Coronary artery (tissue), 2 donors: ENCODE measurements at regions not wholly inside any gene's neighbourhood (a gene's known extent, or its start where the extent isn't known, plus 50 kb on each side); places are given as distances from the start of the nearest gene placed in this dataset.

Experiments used
- DNase-seq: peaks from one replicate; pipeline ENCODE4 v3.0.0-alpha.2; 2017; ENCODE audit warnings: low spot score
- H3K27ac ChIP-seq, 2 donors: fragments of 200-600 bp; sonication (generic); one replicate each; pipeline ENCODE4 v1.5.1; 2016 to 2019
- H3K4me3 ChIP-seq: fragments of 200-600 bp; sonication (generic); 2 replicates; pipeline ENCODE4 v1.5.1; 2016; ENCODE audit warnings: mild to moderate bottlenecking, moderate library complexity
- TF ChIP-seq, protein P1 (sequence below): fragments of 200-600 bp; sonication (generic); IDR thresholded peaks from one replicate; pipeline ENCODE4 v1.5.1; 2019; ENCODE audit warnings: antibody characterized with exemption

DNA sequence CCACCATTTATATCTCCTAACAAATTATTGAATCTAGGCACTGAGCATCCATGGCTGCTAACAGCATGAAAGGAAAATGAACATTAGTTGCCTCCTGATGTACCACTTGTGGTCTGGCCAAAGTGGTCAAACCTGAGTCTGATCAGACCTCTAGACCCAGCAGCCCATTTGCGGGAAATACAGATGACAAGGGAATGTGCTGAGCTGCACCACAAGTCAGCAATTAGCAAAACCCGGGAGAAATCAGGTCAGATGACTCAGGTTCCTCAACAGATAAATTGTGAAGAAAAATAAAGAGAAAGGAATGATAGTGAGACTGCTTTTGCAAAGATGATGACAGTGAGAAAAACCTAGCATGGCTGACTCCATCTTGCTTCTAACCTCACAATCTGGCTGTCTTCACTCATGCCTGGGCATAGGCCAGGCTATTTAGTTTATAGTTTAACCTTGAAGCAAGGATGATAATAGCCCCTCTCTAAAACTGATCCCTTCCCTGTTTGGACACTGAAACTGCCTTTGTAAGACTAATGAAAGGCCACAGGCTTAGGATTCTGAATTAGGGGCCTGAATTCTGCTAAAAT, 142.7 kb upstream of the ASIC2 start:
- Histone ChIP-seq H3K27ac (peak overlapping the region in 1 of 2 donors; percentile 9), H3K4me3 (no peak overlapping the region)
- TF ChIP-seq, protein P1, sequence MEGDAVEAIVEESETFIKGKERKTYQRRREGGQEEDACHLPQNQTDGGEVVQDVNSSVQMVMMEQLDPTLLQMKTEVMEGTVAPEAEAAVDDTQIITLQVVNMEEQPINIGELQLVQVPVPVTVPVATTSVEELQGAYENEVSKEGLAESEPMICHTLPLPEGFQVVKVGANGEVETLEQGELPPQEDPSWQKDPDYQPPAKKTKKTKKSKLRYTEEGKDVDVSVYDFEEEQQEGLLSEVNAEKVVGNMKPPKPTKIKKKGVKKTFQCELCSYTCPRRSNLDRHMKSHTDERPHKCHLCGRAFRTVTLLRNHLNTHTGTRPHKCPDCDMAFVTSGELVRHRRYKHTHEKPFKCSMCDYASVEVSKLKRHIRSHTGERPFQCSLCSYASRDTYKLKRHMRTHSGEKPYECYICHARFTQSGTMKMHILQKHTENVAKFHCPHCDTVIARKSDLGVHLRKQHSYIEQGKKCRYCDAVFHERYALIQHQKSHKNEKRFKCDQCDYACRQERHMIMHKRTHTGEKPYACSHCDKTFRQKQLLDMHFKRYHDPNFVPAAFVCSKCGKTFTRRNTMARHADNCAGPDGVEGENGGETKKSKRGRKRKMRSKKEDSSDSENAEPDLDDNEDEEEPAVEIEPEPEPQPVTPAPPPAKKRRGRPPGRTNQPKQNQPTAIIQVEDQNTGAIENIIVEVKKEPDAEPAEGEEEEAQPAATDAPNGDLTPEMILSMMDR = no peak
- DNase-seq = no peak

DNA sequence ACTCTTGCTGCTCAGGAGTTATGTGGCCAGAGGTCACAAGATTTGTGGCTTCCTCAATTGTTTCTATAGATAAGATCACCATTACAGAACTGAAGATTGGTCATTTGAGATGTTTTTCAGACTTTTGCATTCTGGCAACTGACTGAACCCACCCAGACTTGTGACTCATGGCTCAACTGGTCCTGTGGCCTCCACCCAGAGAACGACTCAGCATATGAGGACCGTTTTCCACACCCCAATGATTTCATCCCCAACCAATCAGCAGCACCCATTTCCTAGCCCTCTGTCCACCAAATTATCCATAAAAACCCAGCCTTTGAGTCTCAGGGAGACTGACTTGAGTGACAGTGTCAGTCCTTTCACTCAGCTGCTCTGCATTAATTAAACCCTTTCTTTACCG, 143.2 kb upstream of the ASIC2 start:
- no peak overlapping the region for H3K4me3 ChIP-seq

DNA sequence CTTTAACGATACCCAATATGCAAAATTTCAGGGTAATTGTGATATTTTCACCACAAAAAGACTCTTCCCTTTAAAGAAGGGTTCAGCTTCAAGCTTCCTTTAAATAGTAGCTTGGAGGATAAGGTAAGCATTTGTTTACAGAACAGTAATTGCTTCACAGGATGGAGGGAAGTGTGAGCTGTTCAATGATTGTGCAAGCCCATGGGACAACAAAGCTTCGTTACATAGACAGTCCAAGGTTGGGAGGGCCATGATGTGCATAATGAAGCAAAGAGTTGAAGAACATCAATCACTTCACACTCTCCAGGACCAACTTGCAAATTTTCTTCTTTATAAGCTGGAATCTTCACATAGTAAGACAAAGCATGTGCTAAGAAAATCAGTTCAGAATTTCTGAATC, 145.0 kb upstream of the ASIC2 start:
- TF ChIP-seq, protein P1 = no peak
- Histone ChIP-seq H3K27ac (no peak overlapping the region), H3K4me3 (no peak overlapping the region)
- no peak for DNase-seq

More for the DNA sequence above, 143.2 kb upstream of the ASIC2 start:
- TF ChIP-seq, protein P1 = no peak
- no peak for DNase-seq
- peak overlapping the region in 1 of 2 donors; percentile 9 for H3K27ac ChIP-seq

DNA sequence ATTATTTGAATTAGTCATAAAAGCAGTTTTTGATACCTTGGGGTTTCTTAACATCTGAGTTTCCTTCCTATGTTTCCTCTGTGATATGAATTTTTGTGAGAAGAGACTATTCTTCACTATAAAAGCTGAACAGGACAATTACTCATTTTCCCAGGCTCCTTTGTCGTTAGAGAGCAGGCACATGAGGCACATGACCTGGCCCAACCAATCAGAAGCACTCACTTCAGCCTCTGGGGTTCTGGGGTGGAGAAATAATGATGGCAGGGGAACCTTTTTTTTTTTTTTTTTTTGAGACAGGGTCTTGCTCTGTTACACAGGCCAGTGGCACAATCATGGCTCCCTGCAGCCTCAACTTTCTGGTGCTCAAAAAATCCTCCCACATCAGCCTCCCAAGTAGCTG, 145.5 kb upstream of the ASIC2 start:
- no peak overlapping the region for H3K4me3 ChIP-seq
- DNase-seq = no peak
- H3K27ac ChIP-seq = no peak overlapping the region
- TF ChIP-seq, protein P1 = no peak

DNA sequence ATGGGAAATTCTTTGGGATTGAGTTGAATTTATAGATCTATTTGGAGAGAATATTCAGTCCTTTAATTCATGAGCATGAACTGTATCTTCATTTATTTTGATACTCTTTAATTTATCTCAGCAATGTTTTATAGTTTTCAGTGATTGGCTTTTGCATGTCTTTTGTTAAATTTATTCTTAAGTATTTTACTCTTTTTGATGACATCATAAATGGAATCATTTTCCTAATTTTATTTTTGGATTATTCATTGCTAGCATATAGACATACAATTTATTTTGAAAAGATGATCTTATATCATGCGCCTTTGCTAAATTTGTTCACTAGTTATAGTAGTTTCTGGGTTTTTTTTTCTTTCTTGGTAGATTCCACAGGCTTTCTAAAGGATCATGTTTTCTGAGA, 149.2 kb upstream of the ASIC2 start:
- TF ChIP-seq, protein P1 = no peak
- H3K4me3 ChIP-seq = no peak overlapping the region
- H3K27ac ChIP-seq = no peak overlapping the region
- DNase-seq = no peak

DNA sequence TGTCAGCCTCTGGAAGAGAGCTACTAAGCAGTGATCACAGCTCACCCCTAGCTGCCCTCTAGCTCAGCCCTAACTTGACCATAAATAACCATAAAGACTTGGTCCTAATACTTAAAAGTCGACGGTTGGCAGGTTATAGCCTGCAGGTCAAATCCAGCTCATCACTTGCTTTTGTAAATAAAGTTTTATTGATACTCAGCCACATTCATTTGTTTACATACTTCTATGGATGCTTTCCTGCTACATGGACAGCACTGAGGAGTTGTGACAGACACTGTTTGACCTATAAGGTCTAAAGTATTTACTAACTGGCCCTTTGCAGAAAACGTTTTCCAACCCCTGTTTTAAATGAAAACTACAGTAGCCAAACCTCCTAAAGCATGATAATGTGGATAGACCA, 151.6 kb upstream of the ASIC2 start:
- TF ChIP-seq, protein P1 = no peak
- no peak for DNase-seq
- Histone ChIP-seq H3K4me3 (no peak overlapping the region), H3K27ac (no peak overlapping the region)

DNA sequence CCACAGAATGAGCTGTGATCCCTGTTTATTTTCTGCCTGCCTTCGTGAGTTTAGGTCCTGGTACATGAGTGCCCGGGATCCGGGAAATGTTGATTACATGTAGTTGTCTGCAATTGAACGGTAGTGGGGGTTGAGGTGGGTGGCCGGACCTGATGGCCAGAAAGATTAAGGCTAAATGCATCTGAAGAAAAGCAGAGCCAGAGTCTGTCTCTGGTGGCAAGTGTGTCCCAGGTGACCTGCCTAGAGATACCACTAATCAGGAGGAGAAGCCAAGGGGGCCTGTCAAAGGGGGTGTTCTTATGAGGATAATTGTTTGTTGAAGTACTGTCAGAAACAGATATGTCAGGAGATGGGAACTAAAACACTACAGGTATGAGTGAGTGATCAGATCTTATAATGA, 154.0 kb upstream of the ASIC2 start:
- no peak overlapping the region for H3K4me3 ChIP-seq
- TF ChIP-seq, protein P1 = no peak

More for the DNA sequence above, 154.0 kb upstream of the ASIC2 start:
- H3K27ac ChIP-seq = no peak overlapping the region
- DNase-seq = no peak
